Esophagus squamous epithelium (tissue), 4 donors: ENCODE measurements at regions not wholly inside any gene's neighbourhood (a gene's known extent, or its start where the extent isn't known, plus 50 kb on each side); places are given as distances from the start of the nearest gene placed in this dataset.

ENCODE experiments used
- POLR2A ChIP-seq, 4 donors: fragments of 450-650 bp; IDR thresholded peaks; one replicate each; pipeline ENCODE4 v1.6.1; 2017; ENCODE audit warnings: antibody characterized with exemption in 4 of 4, mild to moderate bottlenecking in 4 of 4, moderate library complexity in 3 of 4
- TF ChIP-seq, protein P1 (sequence below), 6 experiments: fragments of 450-650 bp in 4 of 6; fragments of 200-600 bp in 2 of 6; sonication (generic) in 2 of 6; IDR thresholded peaks; one replicate each; pipeline ENCODE4 v1.5.1; 2016 to 2019; ENCODE audit warnings: antibody characterized with exemption in 6 of 6, mild to moderate bottlenecking in 4 of 6, moderate library complexity in 4 of 6

DNA sequence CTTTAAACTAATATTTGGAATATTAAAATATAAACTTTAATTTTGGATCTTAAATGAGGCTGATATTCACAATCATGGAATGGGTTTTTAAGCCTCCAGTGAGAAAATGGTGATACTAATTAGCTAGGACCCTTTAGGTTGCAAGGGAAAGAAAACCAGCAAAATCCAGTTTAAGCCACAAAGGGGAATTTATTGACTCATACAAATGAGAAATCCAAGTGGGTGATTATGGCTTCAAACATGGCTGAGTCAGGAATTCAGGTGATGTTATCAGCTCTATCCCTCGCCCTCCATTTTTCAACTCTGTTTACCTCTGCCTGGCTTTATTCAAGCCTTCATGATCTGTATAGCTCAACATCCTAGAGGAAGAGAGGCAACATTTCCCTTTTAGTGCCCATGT is 75.3 kb upstream of the DLX2 start:
- TF ChIP-seq, protein P1, sequence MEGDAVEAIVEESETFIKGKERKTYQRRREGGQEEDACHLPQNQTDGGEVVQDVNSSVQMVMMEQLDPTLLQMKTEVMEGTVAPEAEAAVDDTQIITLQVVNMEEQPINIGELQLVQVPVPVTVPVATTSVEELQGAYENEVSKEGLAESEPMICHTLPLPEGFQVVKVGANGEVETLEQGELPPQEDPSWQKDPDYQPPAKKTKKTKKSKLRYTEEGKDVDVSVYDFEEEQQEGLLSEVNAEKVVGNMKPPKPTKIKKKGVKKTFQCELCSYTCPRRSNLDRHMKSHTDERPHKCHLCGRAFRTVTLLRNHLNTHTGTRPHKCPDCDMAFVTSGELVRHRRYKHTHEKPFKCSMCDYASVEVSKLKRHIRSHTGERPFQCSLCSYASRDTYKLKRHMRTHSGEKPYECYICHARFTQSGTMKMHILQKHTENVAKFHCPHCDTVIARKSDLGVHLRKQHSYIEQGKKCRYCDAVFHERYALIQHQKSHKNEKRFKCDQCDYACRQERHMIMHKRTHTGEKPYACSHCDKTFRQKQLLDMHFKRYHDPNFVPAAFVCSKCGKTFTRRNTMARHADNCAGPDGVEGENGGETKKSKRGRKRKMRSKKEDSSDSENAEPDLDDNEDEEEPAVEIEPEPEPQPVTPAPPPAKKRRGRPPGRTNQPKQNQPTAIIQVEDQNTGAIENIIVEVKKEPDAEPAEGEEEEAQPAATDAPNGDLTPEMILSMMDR (IDR thresholded peaks at IDR 0.05) = no peak
- TF ChIP-seq POLR2A (IDR thresholded peaks at IDR 0.05) = no peak
